ENCODE measurements at regions not wholly inside any gene's neighbourhood (a gene's known extent, or its start where the extent isn't known, plus 50 kb on each side); places are given as distances from the start of the nearest gene placed in this dataset.
A peak's percentile ranks its signal among the peaks of the same experiment; 100 is the strongest.

GRCh38 chr3:111325160-111325718 is 216.8 kb upstream of the CD96 start:
- no peaks in the 10 kb centered on the region for H3K36me3 ChIP-seq (ENCODE audit: control insufficient read depth, insufficient read depth, low read length)
- TF ChIP-seq CTCF (conservative IDR thresholded peaks at IDR 0.05 in 1 of 2, IDR thresholded peaks at IDR 0.05 in 1 of 2; ENCODE audit: low read depth in 1 of 2, low read length in 2 of 2) (no peak), EZH2 (IDR thresholded peaks at IDR 0.05; ENCODE audit: low read length, missing control alignments) (no peak)
- DNase-seq (ENCODE audit: low read depth in 2 of 2) = peak; percentile 36 to 52

GRCh38 chr3:111326144-111326995 is 215.6 kb upstream of the CD96 start:
- DNase-seq (ENCODE audit: low read depth in 2 of 2) = peak; percentile 69 to 79
- no peak overlapping the region for H3K9ac ChIP-seq (ENCODE audit: insufficient read depth, low read length)
- TF ChIP-seq EZH2 (IDR thresholded peaks at IDR 0.05; ENCODE audit: low read length, missing control alignments) = no peak
- TF ChIP-seq CTCF (conservative IDR thresholded peaks at IDR 0.05 in 1 of 2, IDR thresholded peaks at IDR 0.05 in 1 of 2; ENCODE audit: low read depth in 1 of 2, low read length in 2 of 2) = no peak
- no peak overlapping the region for H3K4me3 ChIP-seq (replicated peaks in 1 of 4; ENCODE audit: control extremely low read depth in 1 of 4, insufficient read depth in 1 of 4, low read depth in 3 of 4, low read length in 4 of 4)
- H4K20me1 ChIP-seq (ENCODE audit: control insufficient read depth, extremely low read depth, insufficient read depth, low read length) = no peaks in the 10 kb centered on the region
- no peak overlapping the region for H2AFZ ChIP-seq (ENCODE audit: low read length)
- no peaks in the 10 kb centered on the region for H3K27me3 ChIP-seq (ENCODE audit: control insufficient read depth, insufficient read depth, low read length)
- no peaks in the 10 kb centered on the region for H3K4me1 ChIP-seq (ENCODE audit: control insufficient read depth, extremely low read depth, insufficient read depth, low read length)
- no peaks in the 10 kb centered on the region for H3K36me3 ChIP-seq (ENCODE audit: control insufficient read depth, insufficient read depth, low read length)
- no peaks in the 10 kb centered on the region for H3K9me3 ChIP-seq (ENCODE audit: control insufficient read depth, insufficient read depth, low read depth, low read length)
- H3K79me2 ChIP-seq (ENCODE audit: control insufficient read depth, insufficient read depth, low read length) = no peaks in the 10 kb centered on the region
- H3K4me2 ChIP-seq (ENCODE audit: extremely low read depth, insufficient read depth, low read length) = no peak overlapping the region
- H3K27ac ChIP-seq (ENCODE audit: insufficient read depth, low read length) = no peak overlapping the region

More at GRCh38 chr3:111325160-111325718, 216.8 kb upstream of the CD96 start:
- Histone ChIP-seq H3K79me2 (ENCODE audit: control insufficient read depth, insufficient read depth, low read length) (no peaks in the 10 kb centered on the region), H3K9ac (ENCODE audit: insufficient read depth, low read length) (no peak overlapping the region), H3K27me3 (ENCODE audit: control insufficient read depth, insufficient read depth, low read length) (no peaks in the 10 kb centered on the region), H4K20me1 (ENCODE audit: control insufficient read depth, extremely low read depth, insufficient read depth, low read length) (no peaks in the 10 kb centered on the region), H3K4me2 (ENCODE audit: extremely low read depth, insufficient read depth, low read length) (no peak overlapping the region), H3K9me3 (ENCODE audit: control insufficient read depth, insufficient read depth, low read depth, low read length) (no peaks in the 10 kb centered on the region), H2AFZ (ENCODE audit: low read length) (no peak overlapping the region), H3K27ac (ENCODE audit: insufficient read depth, low read length) (no peak overlapping the region), H3K4me1 (ENCODE audit: control insufficient read depth, extremely low read depth, insufficient read depth, low read length) (no peaks in the 10 kb centered on the region), H3K4me3 (replicated peaks in 1 of 4; ENCODE audit: control extremely low read depth in 1 of 4, insufficient read depth in 1 of 4, low read depth in 3 of 4, low read length in 4 of 4) (no peak overlapping the region)

- no peaks in the 10 kb centered on the region for H3K79me2 ChIP-seq (ENCODE audit: control insufficient read depth, insufficient read depth, low read length)
- H3K36me3 ChIP-seq (ENCODE audit: control insufficient read depth, insufficient read depth, low read length) = no peaks in the 10 kb centered on the region
- H3K4me1 ChIP-seq (ENCODE audit: control insufficient read depth, extremely low read depth, insufficient read depth, low read length) = no peaks in the 10 kb centered on the region
- no peak for DNase-seq (ENCODE audit: low read depth in 2 of 2)
- TF ChIP-seq EZH2 (IDR thresholded peaks at IDR 0.05; ENCODE audit: low read length, missing control alignments) (no peak), CTCF (conservative IDR thresholded peaks at IDR 0.05 in 1 of 2, IDR thresholded peaks at IDR 0.05 in 1 of 2; ENCODE audit: low read depth in 1 of 2, low read length in 2 of 2) (no peak)
- H3K9me3 ChIP-seq (ENCODE audit: control insufficient read depth, insufficient read depth, low read depth, low read length) = no peaks in the 10 kb centered on the region
- no peak overlapping the region for H3K27ac ChIP-seq (ENCODE audit: insufficient read depth, low read length)
- H3K9ac ChIP-seq (ENCODE audit: insufficient read depth, low read length) = no peak overlapping the region
- H4K20me1 ChIP-seq (ENCODE audit: control insufficient read depth, extremely low read depth, insufficient read depth, low read length) = no peaks in the 10 kb centered on the region
- H3K4me2 ChIP-seq (ENCODE audit: extremely low read depth, insufficient read depth, low read length) = no peak overlapping the region
- H3K27me3 ChIP-seq (ENCODE audit: control insufficient read depth, insufficient read depth, low read length) = no peaks in the 10 kb centered on the region
- H3K4me3 ChIP-seq (replicated peaks in 1 of 4; ENCODE audit: control extremely low read depth in 1 of 4, insufficient read depth in 1 of 4, low read depth in 3 of 4, low read length in 4 of 4) = no peak overlapping the region
- no peak overlapping the region for H2AFZ ChIP-seq (ENCODE audit: low read length)
Observed at GRCh38 chr3:111331306-111331705, 210.7 kb upstream of the CD96 start.

Data from fibroblast of lung (primary cell).